Stomach (tissue), 4 donors: ENCODE measurements at regions not wholly inside any gene's neighbourhood (a gene's known extent, or its start where the extent isn't known, plus 50 kb on each side); places are given as distances from the start of the nearest gene placed in this dataset.

Experiments used
- POLR2A ChIP-seq, 4 donors: fragments of 450-650 bp; IDR thresholded peaks; one replicate each; pipeline ENCODE4 v1.6.1; 2016; ENCODE audit warnings: antibody characterized with exemption in 4 of 4, control low read depth in 2 of 4, mild to moderate bottlenecking in 1 of 4, moderate library complexity in 1 of 4
- POLR2AphosphoS5 ChIP-seq, 3 donors: sonication (generic); formaldehyde crosslinking; IDR thresholded peaks; one replicate each; pipeline ENCODE4 v1.6.1; 2016; ENCODE audit warnings: antibody characterized with exemption in 3 of 3

DNA sequence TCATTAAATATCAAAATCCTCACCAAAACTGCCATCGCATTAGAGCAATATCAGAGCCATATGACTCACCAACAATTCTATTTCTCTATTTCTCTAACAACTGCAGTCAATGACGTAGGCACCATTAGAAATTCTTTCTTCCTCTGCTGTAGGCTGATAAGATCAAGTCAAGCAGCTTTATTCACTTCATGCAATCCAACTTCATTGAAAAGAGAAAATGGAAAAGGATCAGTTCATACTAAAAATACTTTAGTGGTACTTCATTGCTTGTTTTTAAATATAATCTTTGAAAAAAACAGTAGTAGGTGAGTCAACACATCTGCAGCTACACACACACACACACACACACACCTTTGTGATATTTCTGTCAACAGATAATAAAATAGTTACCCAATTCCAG is 345.3 kb upstream of the TENM3 start:
- TF ChIP-seq POLR2AphosphoS5 (IDR thresholded peaks at IDR 0.05) (no peak), POLR2A (IDR thresholded peaks at IDR 0.05) (no peak)
